ENCODE measurements at regions not wholly inside any gene's neighbourhood (a gene's known extent, or its start where the extent isn't known, plus 50 kb on each side); places are given as distances from the start of the nearest gene placed in this dataset.
"Not testable (repeated sequence)": the region's sequence is repeated elsewhere in the genome, so short reads cannot be mapped to it uniquely, and the experiment has no call there.

DNA sequence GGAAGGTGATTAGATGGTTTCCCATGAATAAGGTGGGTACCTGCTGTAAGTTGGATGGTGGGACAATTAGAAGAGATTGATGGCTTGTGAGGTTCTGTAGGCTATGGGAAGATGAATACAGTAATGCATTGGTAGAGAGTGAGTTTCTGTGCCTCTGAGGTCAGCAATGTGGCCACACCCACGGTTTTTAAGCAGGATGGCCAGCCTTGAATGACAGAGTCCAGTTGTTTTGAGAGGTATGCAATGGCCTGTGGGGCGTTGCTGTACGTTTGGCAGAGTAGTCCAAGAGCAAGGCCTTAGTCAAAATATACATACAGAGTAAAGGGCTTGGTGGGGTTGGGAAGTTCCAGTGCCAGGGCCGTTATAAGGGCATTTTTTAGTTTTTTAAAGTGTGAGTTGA is 235.6 kb upstream of the C9orf72 start:
- DNase-seq (ENCODE audit: low read depth in 2 of 2): no peak

- DNase-seq (ENCODE audit: low read depth in 2 of 2): no peak
Measured at GRCh38 chr9:27817747-27818146, 244.5 kb upstream of the C9orf72 start.

- DNase-seq (ENCODE audit: low read depth in 2 of 2): no peak
Measured at GRCh38 chr9:27818348-27818747, 245.1 kb upstream of the C9orf72 start.

GRCh38 chr9:27828908-27829307 is 255.6 kb upstream of the C9orf72 start:
- DNase-seq (ENCODE audit: low read depth in 2 of 2): no peak

- no peak for DNase-seq (ENCODE audit: low read depth in 2 of 2)
Measured at GRCh38 chr9:27829621-27830020, 256.3 kb upstream of the C9orf72 start.

GRCh38 chr9:27832108-27832507 is 258.8 kb upstream of the C9orf72 start:
- DNase-seq (ENCODE audit: low read depth in 2 of 2): not testable (repeated sequence)

DNA sequence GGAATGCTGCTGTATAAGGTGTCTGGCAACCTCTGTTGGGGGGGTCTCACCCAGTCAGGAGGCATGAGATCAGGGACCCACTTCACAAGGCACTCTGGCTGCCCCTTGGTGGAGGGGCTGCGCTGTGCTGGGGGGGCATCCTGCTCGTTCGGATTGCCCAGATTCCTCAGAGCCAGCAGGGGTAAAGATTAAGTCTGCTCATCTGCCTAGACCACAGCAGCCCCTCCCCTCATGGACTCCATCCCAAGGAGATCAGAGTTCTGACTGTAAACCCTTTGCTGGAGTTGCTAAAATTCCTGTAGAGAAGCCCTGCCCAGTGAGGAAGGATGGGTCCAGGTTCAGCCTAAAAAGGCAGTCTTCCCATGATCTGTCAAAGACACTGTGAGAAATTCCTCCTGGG is 262.0 kb upstream of the C9orf72 start:
- no peak for DNase-seq (ENCODE audit: low read depth in 2 of 2)

GRCh38 chr9:27835746-27836145 is 262.5 kb upstream of the C9orf72 start:
- no peak for DNase-seq (ENCODE audit: low read depth in 2 of 2)

- DNase-seq (ENCODE audit: low read depth in 2 of 2): no peak
Measured at GRCh38 chr9:27836661-27837401, 263.6 kb upstream of the C9orf72 start.

DNA sequence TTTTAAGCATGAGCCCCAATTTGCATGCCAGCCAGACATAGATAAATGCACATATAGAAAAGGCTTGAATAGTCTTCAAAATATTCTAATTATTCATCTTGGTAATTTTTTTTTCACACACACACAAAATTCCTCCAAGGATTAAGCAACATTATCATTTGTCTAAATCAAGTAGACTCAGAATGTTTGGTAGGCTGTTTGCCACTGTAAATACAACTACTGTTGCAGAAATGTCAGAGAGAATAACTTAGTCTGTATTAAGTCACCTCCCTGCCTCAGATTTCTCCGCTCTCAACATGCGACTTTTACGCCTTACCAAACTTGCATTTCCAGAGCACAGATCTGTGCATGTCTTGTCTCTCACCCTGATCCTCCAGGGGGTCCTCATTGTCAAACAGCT is 265.6 kb upstream of the C9orf72 start:
- DNase-seq (ENCODE audit: low read depth in 2 of 2): no peak

GRCh38 chr9:27839767-27840166 is 266.5 kb upstream of the C9orf72 start:
- not testable (repeated sequence) for DNase-seq (ENCODE audit: low read depth in 2 of 2)

GRCh38 chr9:27844797-27845196 is 271.5 kb upstream of the C9orf72 start:
- no peak for DNase-seq (ENCODE audit: low read depth in 2 of 2)

DNA sequence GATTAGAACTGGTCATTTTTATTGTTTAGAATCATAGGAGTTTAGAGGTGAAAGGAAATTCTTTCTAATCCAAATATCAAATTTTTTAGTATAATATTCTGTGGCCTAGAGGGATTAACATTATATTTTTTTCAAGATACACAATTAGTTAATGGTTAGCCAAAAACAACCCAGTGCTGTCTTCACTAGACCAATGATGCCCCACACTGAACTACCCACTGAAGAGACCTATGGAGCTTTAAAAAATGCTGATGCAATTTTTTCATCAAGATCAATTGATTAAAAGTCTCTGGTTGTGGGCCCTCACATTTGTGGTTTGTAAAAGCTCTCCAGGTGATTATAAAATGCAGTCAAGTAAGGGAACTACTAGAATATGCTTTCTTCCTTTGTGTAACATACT is 274.1 kb upstream of the C9orf72 start:
- no peak for DNase-seq (ENCODE audit: low read depth in 2 of 2)

DNA sequence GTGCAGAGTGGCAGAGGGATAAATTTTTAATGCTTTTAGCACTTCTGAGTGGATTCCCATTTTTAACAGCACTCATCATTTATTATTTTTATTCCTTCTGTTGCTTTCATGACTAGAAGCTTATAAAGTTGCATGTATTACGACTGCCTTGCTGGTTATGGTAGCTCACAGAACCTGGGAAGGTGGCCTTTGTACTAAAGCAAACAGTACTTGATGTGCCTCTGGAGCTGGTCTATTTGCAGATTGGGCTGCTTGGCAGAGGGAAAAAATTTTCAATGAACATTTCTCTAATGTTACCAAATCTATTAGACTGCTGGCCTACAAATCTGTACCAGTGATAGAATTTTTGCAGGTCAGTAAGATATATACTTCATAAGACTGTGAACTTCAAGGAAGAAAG is 274.5 kb upstream of the C9orf72 start:
- no peak for DNase-seq (ENCODE audit: low read depth in 2 of 2)

- no peak for DNase-seq (ENCODE audit: low read depth in 2 of 2)
Measured at GRCh38 chr9:27848315-27848714, 275.0 kb upstream of the C9orf72 start.

- no peak for DNase-seq (ENCODE audit: low read depth in 2 of 2)
Measured at GRCh38 chr9:27851858-27852257, 278.6 kb upstream of the C9orf72 start.

DNA sequence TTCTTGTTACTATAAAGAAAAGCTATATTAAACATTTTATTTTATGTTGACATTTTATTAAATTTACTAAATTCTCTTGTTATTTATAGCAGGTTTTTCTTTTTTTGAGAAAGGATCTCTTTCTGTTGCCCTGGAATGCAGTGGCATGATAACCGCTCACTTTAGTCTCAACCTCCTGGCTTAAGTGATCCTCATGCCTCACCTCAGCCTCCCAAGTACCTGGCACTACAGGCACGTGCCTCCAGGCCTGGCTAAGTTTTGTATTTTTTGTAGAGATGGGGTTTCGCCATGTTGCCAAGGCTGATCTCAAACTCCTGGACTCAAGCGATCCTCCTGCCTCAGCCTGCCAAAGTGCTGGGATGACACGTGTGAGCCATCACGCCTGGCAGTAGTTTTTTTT is 280.2 kb upstream of the C9orf72 start:
- no peak for DNase-seq (ENCODE audit: low read depth in 2 of 2)

GRCh38 chr9:27856054-27856453 is 282.8 kb upstream of the C9orf72 start:
- DNase-seq (ENCODE audit: low read depth in 2 of 2): no peak

DNA sequence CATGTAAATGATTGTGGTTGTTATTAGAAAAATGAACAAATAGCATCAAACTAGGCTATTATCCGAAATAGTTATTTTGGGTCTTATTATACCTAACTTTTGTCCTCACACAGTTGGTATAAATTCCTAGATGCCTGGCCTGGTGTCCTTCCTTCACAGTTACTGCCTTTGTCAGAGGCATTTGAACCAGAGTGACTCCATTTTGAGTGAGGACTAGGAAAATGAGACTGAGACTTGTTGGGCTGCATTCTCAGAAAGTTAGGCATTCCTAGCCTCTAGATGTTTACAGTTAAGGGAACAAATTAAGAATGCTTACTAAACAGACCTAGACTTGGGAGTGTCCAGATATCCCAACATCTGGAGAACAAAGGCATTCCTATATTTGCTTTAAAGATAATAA is 283.5 kb upstream of the C9orf72 start:
- no peak for DNase-seq (ENCODE audit: low read depth in 2 of 2)

GRCh38 chr9:27861887-27862286 is 288.6 kb upstream of the C9orf72 start:
- DNase-seq (ENCODE audit: low read depth in 2 of 2): no peak

DNA sequence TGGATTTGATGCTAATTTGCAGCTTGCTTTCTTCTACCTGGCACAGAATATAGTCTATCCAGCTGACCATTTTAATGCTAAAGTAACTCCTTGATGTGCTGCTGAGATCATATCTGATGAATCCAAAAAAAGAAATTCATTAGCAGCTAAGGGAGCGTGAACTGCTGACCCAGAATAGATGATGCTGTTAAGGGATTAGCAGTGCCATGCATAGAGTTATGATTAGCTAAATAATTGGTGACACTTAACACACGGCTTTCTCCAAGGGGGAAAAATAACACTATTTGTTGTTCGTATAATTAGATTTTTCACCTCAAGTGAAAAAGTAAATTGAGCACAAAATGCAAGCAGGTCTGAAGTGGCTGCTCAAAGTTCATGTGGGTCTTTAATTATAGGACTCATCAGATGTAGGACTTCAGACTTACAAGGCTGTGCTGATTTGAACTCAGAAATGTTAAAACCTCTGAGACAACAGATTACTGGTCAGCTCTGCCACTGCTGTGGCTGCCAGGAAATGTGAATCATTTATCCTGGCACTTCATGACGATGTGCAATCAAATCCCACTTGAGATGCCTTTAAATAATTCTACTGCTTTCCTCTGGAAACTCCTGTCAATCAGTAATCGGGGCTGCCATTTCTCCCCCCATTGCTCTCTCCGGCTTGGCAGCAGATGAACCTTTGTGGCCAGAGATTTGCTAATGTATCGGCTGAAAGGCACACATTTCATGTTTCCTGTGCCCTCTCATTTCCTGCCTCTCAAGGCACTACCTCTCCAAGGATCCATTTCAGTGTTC is 291.6 kb upstream of the C9orf72 start:
- no peak for DNase-seq (ENCODE audit: low read depth in 2 of 2)

DNA sequence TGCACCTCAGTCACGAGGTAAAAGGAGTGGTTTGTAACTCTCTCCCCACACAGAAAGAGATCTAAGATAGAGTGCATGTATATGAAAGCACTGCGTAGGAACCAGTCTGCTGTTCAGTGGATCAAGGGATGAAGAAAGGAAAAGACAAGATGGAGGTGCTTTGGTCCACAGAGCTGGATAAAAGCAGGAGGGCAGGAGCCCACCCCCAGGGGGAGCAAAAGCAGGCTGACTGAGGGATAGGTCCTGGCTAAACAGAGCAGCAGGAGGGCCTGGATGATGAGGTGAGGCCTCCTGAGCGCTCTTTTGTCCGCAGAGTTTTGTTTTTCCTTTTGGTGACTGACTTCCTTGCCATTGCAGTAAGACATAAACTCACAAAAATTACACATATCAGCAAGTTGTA is 293.5 kb upstream of the C9orf72 start:
- DNase-seq (ENCODE audit: low read depth in 2 of 2): no peak

DNA sequence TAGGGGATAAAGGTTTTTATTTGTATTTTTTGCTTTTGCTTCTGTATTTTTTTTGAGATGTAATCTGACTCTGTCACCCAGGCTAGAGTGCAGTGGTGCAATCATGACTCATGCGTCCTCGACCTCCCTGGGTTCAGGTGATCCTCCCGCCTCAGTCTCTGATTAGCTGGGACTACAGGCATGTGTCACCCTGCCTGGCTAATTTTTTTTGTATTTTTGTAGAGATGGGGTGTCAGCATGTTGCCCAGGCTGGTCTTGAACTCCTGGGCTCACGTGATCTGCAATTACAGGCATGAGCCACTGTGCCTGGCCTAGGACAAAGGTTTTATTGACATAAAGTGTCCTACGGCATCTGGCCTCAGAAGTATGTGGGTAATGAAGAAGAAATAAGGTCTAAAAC is 297.1 kb upstream of the C9orf72 start:
- DNase-seq (ENCODE audit: low read depth in 2 of 2): no peak

Measured in stimulated activated CD4-positive, alpha-beta T cell treated with anti-CD3 and anti-CD28 coated beads, Interleukin-15, amount 100 ng/mL, for 48 hours (primary cell).